ENCODE measurements at regions not wholly inside any gene's neighbourhood (a gene's known extent, or its start where the extent isn't known, plus 50 kb on each side); places are given as distances from the start of the nearest gene placed in this dataset.

GRCh38 chr5:118295045-118295444, 693.3 kb downstream of the DTWD2 start:
- TF ChIP-seq JUN (IDR thresholded peaks at IDR 0.05; ENCODE audit: borderline replicate concordance, insufficient read depth, insufficient read length, low read depth) = no peak
- TF ChIP-seq, protein P1, sequence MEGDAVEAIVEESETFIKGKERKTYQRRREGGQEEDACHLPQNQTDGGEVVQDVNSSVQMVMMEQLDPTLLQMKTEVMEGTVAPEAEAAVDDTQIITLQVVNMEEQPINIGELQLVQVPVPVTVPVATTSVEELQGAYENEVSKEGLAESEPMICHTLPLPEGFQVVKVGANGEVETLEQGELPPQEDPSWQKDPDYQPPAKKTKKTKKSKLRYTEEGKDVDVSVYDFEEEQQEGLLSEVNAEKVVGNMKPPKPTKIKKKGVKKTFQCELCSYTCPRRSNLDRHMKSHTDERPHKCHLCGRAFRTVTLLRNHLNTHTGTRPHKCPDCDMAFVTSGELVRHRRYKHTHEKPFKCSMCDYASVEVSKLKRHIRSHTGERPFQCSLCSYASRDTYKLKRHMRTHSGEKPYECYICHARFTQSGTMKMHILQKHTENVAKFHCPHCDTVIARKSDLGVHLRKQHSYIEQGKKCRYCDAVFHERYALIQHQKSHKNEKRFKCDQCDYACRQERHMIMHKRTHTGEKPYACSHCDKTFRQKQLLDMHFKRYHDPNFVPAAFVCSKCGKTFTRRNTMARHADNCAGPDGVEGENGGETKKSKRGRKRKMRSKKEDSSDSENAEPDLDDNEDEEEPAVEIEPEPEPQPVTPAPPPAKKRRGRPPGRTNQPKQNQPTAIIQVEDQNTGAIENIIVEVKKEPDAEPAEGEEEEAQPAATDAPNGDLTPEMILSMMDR (IDR thresholded peaks at IDR 0.05; ENCODE audit: extremely low read depth in 1 of 2, insufficient read depth in 1 of 2, low read depth in 1 of 2, low read length in 2 of 2) = no peak
- TF ChIP-seq EZH2 (IDR thresholded peaks at IDR 0.05; ENCODE audit: borderline replicate concordance, low read depth, low read length, severe bottlenecking) = no peak
- no peak for TF ChIP-seq MYC (IDR thresholded peaks at IDR 0.05; ENCODE audit: low read depth, low read length)
- no peak for TF ChIP-seq POLR2AphosphoS5 (IDR thresholded peaks at IDR 0.05; ENCODE audit: insufficient read depth, low read depth, low read length)
